Muscle of leg (tissue), 3 donors: ENCODE measurements at regions not wholly inside any gene's neighbourhood (a gene's known extent, or its start where the extent isn't known, plus 50 kb on each side); places are given as distances from the start of the nearest gene placed in this dataset.

Experiments
- DNase-seq: peaks from one replicate; pipeline ENCODE4 v3.0.0; 2013
- H3K27ac ChIP-seq: one replicate; pipeline ENCODE4 v1.5.1; 2013; ENCODE audit warnings: mild to moderate bottlenecking, low read length, control low read depth
- H3K27me3 ChIP-seq: one replicate; pipeline ENCODE4 v1.6.1; 2013; ENCODE audit warnings: low read length; ENCODE audit not compliant: control insufficient read depth, insufficient read depth
- H3K36me3 ChIP-seq: one replicate; pipeline ENCODE4 v1.6.1; 2013; ENCODE audit warnings: low read length; ENCODE audit not compliant: control insufficient read depth, insufficient read depth
- H3K4me1 ChIP-seq: one replicate; pipeline ENCODE4 v1.6.1; 2013; ENCODE audit warnings: low read length; ENCODE audit not compliant: control insufficient read depth, insufficient read depth
- H3K4me3 ChIP-seq: one replicate; pipeline ENCODE4 v1.5.1; 2013; ENCODE audit warnings: low read length, control low read depth
- H3K9me3 ChIP-seq: replicated peaks from 2 replicates; pipeline ENCODE4 v1.6.1; 2013; ENCODE audit warnings: low read depth, low read length; ENCODE audit not compliant: control insufficient read depth
- WGBS: methylation state at CpG from one replicate; pipeline ENCODE4 v1.1.5; 2013; ENCODE audit warnings: missing lambda C conversion rate; ENCODE audit not compliant: insufficient coverage; 5-methylcytosine and 5-hydroxymethylcytosine counted together

- Histone ChIP-seq H3K4me1 (no peaks in the 10 kb centered on the region), H3K27me3 (no peaks in the 10 kb centered on the region), H3K36me3 (no peaks in the 10 kb centered on the region), H3K4me3 (no peak overlapping the region), H3K27ac (peak overlapping the region; percentile 64), H3K9me3 (no peaks in the 10 kb centered on the region)
- DNase-seq: peak; percentile 93
- WGBS: no CpG with 5 or more reads among the region's 1 CpG
These were observed 274.3 kb downstream of the COL12A1 start for GRCh38 chr6:74931558-74931957.

GRCh38 chr6:74928203-74928602 lies 277.6 kb downstream of the COL12A1 start:
- Histone ChIP-seq H3K36me3 (no peaks in the 10 kb centered on the region), H3K4me1 (no peaks in the 10 kb centered on the region), H3K9me3 (no peaks in the 10 kb centered on the region), H3K27me3 (no peaks in the 10 kb centered on the region), H3K27ac (no peak overlapping the region), H3K4me3 (no peak overlapping the region)
- no peak for DNase-seq
- WGBS: no CpG with 5 or more reads among the region's 4 CpGs

- no peak for DNase-seq
- no CpG with 5 or more reads among the region's 3 CpGs for WGBS
- H3K9me3 ChIP-seq: no peaks in the 10 kb centered on the region
These were observed 278.6 kb downstream of the COL12A1 start for GRCh38 chr6:74927299-74927698.

DNA sequence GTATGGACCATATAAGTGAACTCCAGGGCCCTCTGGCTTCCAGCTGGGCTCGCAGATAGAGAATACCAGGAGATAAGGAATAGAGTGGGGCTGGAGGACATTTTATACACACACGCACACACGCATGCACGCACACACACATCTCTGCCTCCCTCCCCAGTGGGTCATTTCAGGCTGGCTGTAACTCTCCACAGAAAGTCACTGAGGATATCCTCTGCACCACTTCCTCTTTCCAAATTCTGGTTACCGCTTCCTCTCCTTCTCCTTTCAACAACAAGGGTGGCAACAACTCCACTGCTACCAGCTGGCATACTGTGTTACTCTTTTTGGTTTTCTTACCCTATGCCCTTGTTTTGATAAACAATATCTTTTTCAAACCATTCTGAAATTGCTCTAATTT lies 280.2 kb downstream of the COL12A1 start:
- H3K36me3 ChIP-seq: no peaks in the 10 kb centered on the region
- no peaks in the 10 kb centered on the region for H3K9me3 ChIP-seq
- H3K4me3 ChIP-seq: no peak overlapping the region
- no peaks in the 10 kb centered on the region for H3K27me3 ChIP-seq
- 45% methylated on average over 4 of the region's 5 CpGs for WGBS
- H3K4me1 ChIP-seq: no peaks in the 10 kb centered on the region
- DNase-seq: no peak
- no peak overlapping the region for H3K27ac ChIP-seq

More at GRCh38 chr6:74927299-74927698, 278.6 kb downstream of the COL12A1 start:
- Histone ChIP-seq H3K36me3 (no peaks in the 10 kb centered on the region), H3K27ac (no peak overlapping the region), H3K4me3 (no peak overlapping the region), H3K4me1 (no peaks in the 10 kb centered on the region), H3K27me3 (no peaks in the 10 kb centered on the region)

DNA sequence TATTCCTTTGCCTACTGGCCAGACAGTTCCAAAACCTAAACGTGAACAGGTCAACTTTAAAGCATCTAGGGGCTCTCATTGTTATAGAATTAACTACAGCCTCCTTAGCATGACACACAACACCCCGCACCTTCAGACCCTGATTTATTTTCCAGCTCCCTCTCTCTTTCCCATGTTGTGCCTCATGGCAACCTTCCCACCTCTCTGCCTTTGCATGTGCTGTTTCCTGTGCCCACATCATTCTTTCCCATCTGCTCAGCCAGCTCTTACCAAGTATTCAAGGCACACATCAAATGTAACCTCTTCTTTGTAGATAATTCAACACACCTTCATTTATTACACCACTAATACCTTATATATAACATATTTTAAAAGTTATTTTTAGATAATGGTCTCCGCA lies 291.0 kb downstream of the COL12A1 start:
- no peaks in the 10 kb centered on the region for H3K36me3 ChIP-seq
- WGBS: 48% methylated on average over 2 of the region's 3 CpGs

GRCh38 chr6:74912234-74912633 lies 293.6 kb downstream of the COL12A1 start:
- Histone ChIP-seq H3K9me3 (no peaks in the 10 kb centered on the region), H3K36me3 (no peaks in the 10 kb centered on the region), H3K4me1 (no peaks in the 10 kb centered on the region), H3K27me3 (no peaks in the 10 kb centered on the region), H3K27ac (no peak overlapping the region), H3K4me3 (no peak overlapping the region)
- WGBS: 33% methylated on average over 1 of the region's 3 CpGs
- no peak for DNase-seq

More for the DNA sequence above, 291.0 kb downstream of the COL12A1 start:
- Histone ChIP-seq H3K27me3 (no peaks in the 10 kb centered on the region), H3K9me3 (no peaks in the 10 kb centered on the region), H3K27ac (no peak overlapping the region), H3K4me3 (no peak overlapping the region), H3K4me1 (no peaks in the 10 kb centered on the region)
- DNase-seq: peak; percentile 53

DNA sequence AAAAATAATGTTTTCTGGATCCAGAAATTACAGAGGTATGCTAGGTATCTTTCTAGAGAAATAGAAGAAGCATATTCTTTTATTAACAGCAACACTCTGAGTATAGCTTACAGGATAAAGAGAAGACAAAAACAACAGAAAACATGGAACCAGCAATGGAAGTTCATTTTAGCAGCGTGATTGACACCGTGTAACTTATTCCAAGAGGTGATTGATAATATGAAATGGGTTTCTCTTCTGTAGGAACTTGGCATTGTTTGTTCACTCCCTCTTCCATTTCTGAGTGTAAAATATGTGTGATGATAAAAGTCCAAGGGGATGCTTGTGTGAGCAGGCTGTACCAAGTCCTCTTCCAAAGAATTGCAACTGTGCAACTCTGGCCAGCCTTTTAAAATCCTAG lies 303.0 kb downstream of the COL12A1 start:
- H3K27me3 ChIP-seq: no peaks in the 10 kb centered on the region
- peak overlapping the region; percentile 45 for H3K27ac ChIP-seq
- H3K4me1 ChIP-seq: no peaks in the 10 kb centered on the region
- DNase-seq: peak; percentile 63
- H3K4me3 ChIP-seq: no peak overlapping the region
- no peaks in the 10 kb centered on the region for H3K36me3 ChIP-seq
- no CpG with 5 or more reads among the region's 2 CpGs for WGBS
- H3K9me3 ChIP-seq: peaks cover 7% of the 10 kb centered on the region

GRCh38 chr6:74902089-74902488 lies 303.8 kb downstream of the COL12A1 start:
- peak; percentile 96 for DNase-seq
- peaks cover 7% of the 10 kb centered on the region for H3K9me3 ChIP-seq
- WGBS: no CpG with 5 or more reads among the region's 1 CpG

DNA sequence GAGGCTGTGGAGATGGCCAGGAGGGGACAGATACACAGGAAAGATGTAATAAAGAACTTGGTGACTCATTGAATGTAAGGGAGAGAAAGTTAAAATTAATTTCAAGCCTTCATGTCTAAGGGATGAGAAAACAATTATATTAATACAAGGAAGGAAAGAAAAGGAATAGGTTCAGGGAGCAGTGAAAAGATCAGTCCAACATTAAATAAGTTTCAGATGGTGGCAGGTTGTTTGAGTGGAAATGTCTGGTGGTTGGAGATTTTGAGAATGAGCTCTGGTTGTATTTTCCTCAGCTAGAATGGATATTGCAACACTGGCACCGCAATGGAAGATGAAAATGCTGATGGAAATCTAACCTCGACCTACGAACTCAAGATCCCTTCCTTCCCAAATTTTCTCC lies 304.3 kb downstream of the COL12A1 start:
- H3K27me3 ChIP-seq: no peaks in the 10 kb centered on the region
- H3K27ac ChIP-seq: peak overlapping the region; percentile 81
- no peaks in the 10 kb centered on the region for H3K36me3 ChIP-seq
- DNase-seq: peak; percentile 66
- no CpG with 5 or more reads among the region's 3 CpGs for WGBS
- no peaks in the 10 kb centered on the region for H3K4me1 ChIP-seq
- peaks cover 7% of the 10 kb centered on the region for H3K9me3 ChIP-seq
- H3K4me3 ChIP-seq: no peak overlapping the region

More at GRCh38 chr6:74902089-74902488, 303.8 kb downstream of the COL12A1 start:
- Histone ChIP-seq H3K4me1 (no peaks in the 10 kb centered on the region), H3K27me3 (no peaks in the 10 kb centered on the region), H3K4me3 (no peak overlapping the region), H3K27ac (peak overlapping the region; percentile 81), H3K36me3 (no peaks in the 10 kb centered on the region)

DNA sequence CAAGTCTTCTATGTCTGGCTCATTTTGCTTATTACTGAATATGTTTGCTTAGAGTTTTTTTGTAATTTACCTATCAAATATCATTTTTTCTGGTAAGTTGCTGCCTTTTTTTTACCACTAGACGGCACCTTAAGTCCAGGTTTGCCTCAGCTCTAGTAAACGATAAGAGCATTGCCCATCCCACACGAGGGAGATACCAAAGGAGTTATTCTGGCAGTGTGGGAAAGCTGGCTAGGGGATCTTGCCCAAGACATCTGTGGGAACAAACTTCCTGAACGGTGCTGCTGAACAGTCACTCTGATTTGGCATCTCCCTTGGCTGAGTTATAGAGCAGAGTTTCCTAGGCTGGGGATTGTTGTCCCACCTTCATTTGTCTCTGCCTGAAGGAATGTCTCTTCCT lies 306.4 kb downstream of the COL12A1 start:
- H3K9me3 ChIP-seq: peaks cover 7% of the 10 kb centered on the region
- no peak for DNase-seq
- H3K27ac ChIP-seq: no peak overlapping the region
- no peak overlapping the region for H3K4me3 ChIP-seq
- H3K27me3 ChIP-seq: no peaks in the 10 kb centered on the region
- H3K4me1 ChIP-seq: no peaks in the 10 kb centered on the region
- H3K36me3 ChIP-seq: no peaks in the 10 kb centered on the region
- 77% methylated on average over 2 of the region's 4 CpGs for WGBS

GRCh38 chr6:74892091-74892490 lies 313.8 kb downstream of the COL12A1 start:
- no peak for DNase-seq
- Histone ChIP-seq H3K27me3 (no peaks in the 10 kb centered on the region), H3K4me1 (peaks cover 7% of the 10 kb centered on the region), H3K9me3 (no peaks in the 10 kb centered on the region), H3K4me3 (no peak overlapping the region), H3K27ac (no peak overlapping the region), H3K36me3 (no peaks in the 10 kb centered on the region)
- WGBS: no CpG with 5 or more reads among the region's 5 CpGs
